ENCODE measurements at regions not wholly inside any gene's neighbourhood (a gene's known extent, or its start where the extent isn't known, plus 50 kb on each side); places are given as distances from the start of the nearest gene placed in this dataset.

- Histone ChIP-seq H3K4me1 (ENCODE audit: control insufficient read depth, insufficient read depth, low read length) (peaks cover 17% of the 10 kb centered on the region), H3K9ac (ENCODE audit: low read depth, low read length) (no peak overlapping the region), H3K27ac (ENCODE audit: low read depth, low read length) (no peak overlapping the region), H3K36me3 (ENCODE audit: control insufficient read depth, insufficient read depth, low read length) (no peaks in the 10 kb centered on the region), H3K4me3 (ENCODE audit: low read depth, low read length) (no peak overlapping the region), H3K9me3 (ENCODE audit: control insufficient read depth, insufficient read depth, low read length) (no peaks in the 10 kb centered on the region), H3K27me3 (ENCODE audit: control insufficient read depth, insufficient read depth, low read length) (peaks cover 18% of the 10 kb centered on the region)
Measured at GRCh38 chr20:11682285-11682684, 235.4 kb upstream of the BTBD3 start.

GRCh38 chr20:11686195-11686594 lies 231.5 kb upstream of the BTBD3 start:
- H3K4me3 ChIP-seq (ENCODE audit: low read depth, low read length), result peak overlapping the region; percentile 62
- H3K27ac ChIP-seq (ENCODE audit: low read depth, low read length), result no peak overlapping the region
- peaks cover 30% of the 10 kb centered on the region for H3K27me3 ChIP-seq (ENCODE audit: control insufficient read depth, insufficient read depth, low read length)
- no peaks in the 10 kb centered on the region for H3K36me3 ChIP-seq (ENCODE audit: control insufficient read depth, insufficient read depth, low read length)
- peaks cover 7% of the 10 kb centered on the region; the same call in 1 of the 2 replicates for H3K4me1 ChIP-seq (ENCODE audit: control insufficient read depth, insufficient read depth, low read length)
- no peaks in the 10 kb centered on the region for H3K9me3 ChIP-seq (ENCODE audit: control insufficient read depth, insufficient read depth, low read length)
- H3K9ac ChIP-seq (ENCODE audit: low read depth, low read length), result no peak overlapping the region

DNA sequence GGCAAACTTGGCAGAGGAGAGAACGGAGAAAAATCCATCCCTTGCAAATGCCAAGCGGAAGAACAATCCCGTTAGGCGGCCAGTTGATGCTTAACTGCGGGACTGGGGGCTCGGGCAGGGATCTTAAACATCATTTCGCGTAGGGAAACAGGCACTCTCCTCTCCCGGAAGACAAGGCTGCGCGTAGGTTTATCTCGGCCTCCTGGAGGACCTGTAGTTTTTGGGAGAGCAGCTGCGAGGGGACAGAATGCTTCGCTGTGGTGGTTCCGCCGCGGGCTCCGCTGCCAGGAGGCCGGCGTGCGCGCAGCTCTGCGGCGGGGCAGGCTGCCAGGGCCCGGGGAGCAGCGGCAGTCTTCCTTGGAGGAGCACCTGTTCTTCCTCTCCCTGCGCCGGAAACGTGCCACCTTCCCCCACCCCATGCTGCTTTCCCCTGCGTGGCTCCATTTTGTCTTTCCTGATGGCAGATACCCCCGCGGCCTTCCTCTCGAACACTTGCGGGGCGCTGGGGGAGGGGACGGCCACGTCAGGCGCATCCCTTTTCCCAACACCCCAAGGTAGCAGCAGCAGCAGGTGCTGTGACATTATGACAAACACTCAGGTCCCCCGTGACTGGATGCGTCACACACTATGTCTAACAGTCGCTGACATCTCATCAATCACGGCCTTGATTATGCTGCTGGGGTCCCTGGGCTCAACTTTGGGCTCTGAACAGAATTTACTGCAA lies 230.7 kb upstream of the BTBD3 start:
- Histone ChIP-seq H3K9ac (ENCODE audit: low read depth, low read length) (no peak overlapping the region), H3K36me3 (ENCODE audit: control insufficient read depth, insufficient read depth, low read length) (no peaks in the 10 kb centered on the region), H3K9me3 (ENCODE audit: control insufficient read depth, insufficient read depth, low read length) (no peaks in the 10 kb centered on the region), H3K4me1 (ENCODE audit: control insufficient read depth, insufficient read depth, low read length) (peaks cover 7% of the 10 kb centered on the region; the same call in 1 of the 2 replicates), H3K27me3 (ENCODE audit: control insufficient read depth, insufficient read depth, low read length) (peaks cover 30% of the 10 kb centered on the region), H3K4me3 (ENCODE audit: low read depth, low read length) (peak overlapping the region; percentile 62), H3K27ac (ENCODE audit: low read depth, low read length) (no peak overlapping the region)

DNA sequence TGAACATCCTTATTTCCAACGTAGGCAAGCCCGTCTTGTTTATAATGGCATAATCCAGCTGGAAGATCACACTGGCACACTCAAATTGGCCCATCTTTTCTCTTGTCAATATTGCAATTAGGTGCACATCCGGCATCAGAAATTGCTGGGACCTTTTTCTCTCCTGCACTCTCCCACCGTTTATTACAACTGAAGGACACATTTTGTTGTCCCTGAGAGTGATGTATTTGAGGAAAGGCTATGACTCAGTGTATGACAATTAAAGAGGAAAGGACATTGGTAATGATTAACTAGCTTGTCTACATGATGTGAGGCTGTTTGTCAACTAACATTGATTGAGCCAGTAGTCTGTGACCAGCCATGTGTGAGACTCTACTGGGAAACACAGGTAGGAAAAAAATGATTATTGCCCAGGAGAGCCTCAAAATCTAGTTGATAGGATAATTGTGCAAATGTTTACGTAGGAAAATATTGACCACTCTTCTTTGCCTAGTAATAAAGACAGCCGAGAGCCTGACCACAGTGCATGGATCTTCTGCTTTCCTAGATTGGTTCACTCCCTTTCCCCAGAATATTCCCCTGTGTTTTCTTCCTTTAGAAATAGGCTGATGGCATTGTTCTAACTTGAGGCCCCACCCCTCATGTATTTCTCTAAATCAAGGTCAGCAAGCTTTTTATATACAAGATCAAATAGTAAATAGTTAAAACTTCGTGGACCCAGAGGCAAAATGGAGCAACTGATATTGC lies 230.0 kb upstream of the BTBD3 start:
- Histone ChIP-seq H3K4me3 (ENCODE audit: low read depth, low read length) (peak overlapping the region; percentile 62), H3K36me3 (ENCODE audit: control insufficient read depth, insufficient read depth, low read length) (no peaks in the 10 kb centered on the region), H3K9ac (ENCODE audit: low read depth, low read length) (no peak overlapping the region), H3K27ac (ENCODE audit: low read depth, low read length) (no peak overlapping the region), H3K27me3 (ENCODE audit: control insufficient read depth, insufficient read depth, low read length) (peaks cover 30% of the 10 kb centered on the region), H3K9me3 (ENCODE audit: control insufficient read depth, insufficient read depth, low read length) (no peaks in the 10 kb centered on the region), H3K4me1 (ENCODE audit: control insufficient read depth, insufficient read depth, low read length) (peaks cover 7% of the 10 kb centered on the region; the same call in 1 of the 2 replicates)

- Histone ChIP-seq H3K4me3 (ENCODE audit: low read depth, low read length) (no peak overlapping the region), H3K9ac (ENCODE audit: low read depth, low read length) (no peak overlapping the region), H3K4me1 (ENCODE audit: control insufficient read depth, insufficient read depth, low read length) (peaks cover 7% of the 10 kb centered on the region; the same call in 1 of the 2 replicates), H3K27me3 (ENCODE audit: control insufficient read depth, insufficient read depth, low read length) (peaks cover 30% of the 10 kb centered on the region), H3K27ac (ENCODE audit: low read depth, low read length) (no peak overlapping the region), H3K36me3 (ENCODE audit: control insufficient read depth, insufficient read depth, low read length) (no peaks in the 10 kb centered on the region), H3K9me3 (ENCODE audit: control insufficient read depth, insufficient read depth, low read length) (no peaks in the 10 kb centered on the region)
Measured at GRCh38 chr20:11689262-11689661, 228.4 kb upstream of the BTBD3 start.

GRCh38 chr20:11691766-11692165 lies 225.9 kb upstream of the BTBD3 start:
- Histone ChIP-seq H3K27ac (ENCODE audit: low read depth, low read length) (no peak overlapping the region), H3K9me3 (ENCODE audit: control insufficient read depth, insufficient read depth, low read length) (no peaks in the 10 kb centered on the region), H3K36me3 (ENCODE audit: control insufficient read depth, insufficient read depth, low read length) (no peaks in the 10 kb centered on the region), H3K4me1 (ENCODE audit: control insufficient read depth, insufficient read depth, low read length) (no peaks in the 10 kb centered on the region), H3K9ac (ENCODE audit: low read depth, low read length) (no peak overlapping the region), H3K4me3 (ENCODE audit: low read depth, low read length) (no peak overlapping the region), H3K27me3 (ENCODE audit: control insufficient read depth, insufficient read depth, low read length) (peaks cover 18% of the 10 kb centered on the region)

GRCh38 chr20:11692567-11692966 lies 225.1 kb upstream of the BTBD3 start:
- Histone ChIP-seq H3K9ac (ENCODE audit: low read depth, low read length) (no peak overlapping the region), H3K27ac (ENCODE audit: low read depth, low read length) (no peak overlapping the region), H3K4me1 (ENCODE audit: control insufficient read depth, insufficient read depth, low read length) (no peaks in the 10 kb centered on the region), H3K9me3 (ENCODE audit: control insufficient read depth, insufficient read depth, low read length) (no peaks in the 10 kb centered on the region), H3K36me3 (ENCODE audit: control insufficient read depth, insufficient read depth, low read length) (no peaks in the 10 kb centered on the region), H3K27me3 (ENCODE audit: control insufficient read depth, insufficient read depth, low read length) (peaks cover 10% of the 10 kb centered on the region), H3K4me3 (ENCODE audit: low read depth, low read length) (no peak overlapping the region)

DNA sequence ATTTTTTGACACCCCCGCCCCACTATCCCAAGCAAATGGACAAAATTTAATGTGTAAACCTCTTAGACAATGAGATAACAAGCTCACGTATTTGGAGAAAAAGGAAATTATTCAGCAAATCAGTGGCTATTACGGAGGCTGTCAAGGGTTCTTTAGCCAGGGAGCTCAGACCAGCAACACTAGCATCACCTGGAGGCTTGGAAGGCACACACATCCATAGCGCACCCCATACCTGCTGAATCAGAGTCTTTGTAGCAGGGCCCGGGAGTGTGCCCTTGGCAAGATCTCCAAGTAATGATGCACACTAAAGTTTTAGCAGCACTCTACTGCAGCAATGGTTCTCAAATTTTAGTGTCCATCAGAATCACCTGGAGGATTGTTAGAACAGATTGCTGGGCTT lies 223.2 kb upstream of the BTBD3 start:
- Histone ChIP-seq H3K27me3 (ENCODE audit: control insufficient read depth, insufficient read depth, low read length) (no peaks in the 10 kb centered on the region), H3K4me3 (ENCODE audit: low read depth, low read length) (no peak overlapping the region), H3K27ac (ENCODE audit: low read depth, low read length) (no peak overlapping the region), H3K4me1 (ENCODE audit: control insufficient read depth, insufficient read depth, low read length) (no peaks in the 10 kb centered on the region), H3K9ac (ENCODE audit: low read depth, low read length) (no peak overlapping the region), H3K9me3 (ENCODE audit: control insufficient read depth, insufficient read depth, low read length) (0 out of 2 replicates have a peak, but pooled peaks cover 5% of the 10 kb centered on the region), H3K36me3 (ENCODE audit: control insufficient read depth, insufficient read depth, low read length) (no peaks in the 10 kb centered on the region)

- Histone ChIP-seq H3K27me3 (ENCODE audit: control insufficient read depth, insufficient read depth, low read length) (no peaks in the 10 kb centered on the region), H3K4me1 (ENCODE audit: control insufficient read depth, insufficient read depth, low read length) (no peaks in the 10 kb centered on the region), H3K36me3 (ENCODE audit: control insufficient read depth, insufficient read depth, low read length) (no peaks in the 10 kb centered on the region), H3K9me3 (ENCODE audit: control insufficient read depth, insufficient read depth, low read length) (0 out of 2 replicates have a peak, but pooled peaks cover 5% of the 10 kb centered on the region), H3K4me3 (ENCODE audit: low read depth, low read length) (no peak overlapping the region), H3K9ac (ENCODE audit: low read depth, low read length) (no peak overlapping the region), H3K27ac (ENCODE audit: low read depth, low read length) (no peak overlapping the region)
Measured at GRCh38 chr20:11697055-11697454, 220.6 kb upstream of the BTBD3 start.

- H3K9me3 ChIP-seq (ENCODE audit: control insufficient read depth, insufficient read depth, low read length), result 0 out of 2 replicates have a peak, but pooled peaks cover 5% of the 10 kb centered on the region
- no peak overlapping the region for H3K27ac ChIP-seq (ENCODE audit: low read depth, low read length)
- no peaks in the 10 kb centered on the region for H3K27me3 ChIP-seq (ENCODE audit: control insufficient read depth, insufficient read depth, low read length)
- H3K4me3 ChIP-seq (ENCODE audit: low read depth, low read length), result no peak overlapping the region
- no peaks in the 10 kb centered on the region for H3K4me1 ChIP-seq (ENCODE audit: control insufficient read depth, insufficient read depth, low read length)
- no peak overlapping the region for H3K9ac ChIP-seq (ENCODE audit: low read depth, low read length)
- H3K36me3 ChIP-seq (ENCODE audit: control insufficient read depth, insufficient read depth, low read length), result no peaks in the 10 kb centered on the region
Measured at GRCh38 chr20:11697646-11698045, 220.0 kb upstream of the BTBD3 start.

GRCh38 chr20:11698124-11698523 lies 219.6 kb upstream of the BTBD3 start:
- no peak overlapping the region for H3K27ac ChIP-seq (ENCODE audit: low read depth, low read length)
- 0 out of 2 replicates have a peak, but pooled peaks cover 5% of the 10 kb centered on the region for H3K9me3 ChIP-seq (ENCODE audit: control insufficient read depth, insufficient read depth, low read length)
- no peak overlapping the region for H3K4me3 ChIP-seq (ENCODE audit: low read depth, low read length)
- no peaks in the 10 kb centered on the region for H3K36me3 ChIP-seq (ENCODE audit: control insufficient read depth, insufficient read depth, low read length)
- H3K4me1 ChIP-seq (ENCODE audit: control insufficient read depth, insufficient read depth, low read length), result no peaks in the 10 kb centered on the region
- no peak overlapping the region for H3K9ac ChIP-seq (ENCODE audit: low read depth, low read length)
- no peaks in the 10 kb centered on the region for H3K27me3 ChIP-seq (ENCODE audit: control insufficient read depth, insufficient read depth, low read length)

Data from HUES48 (cell line).